Prostate gland (tissue), 2 donors: ENCODE measurements at regions not wholly inside any gene's neighbourhood (a gene's known extent, or its start where the extent isn't known, plus 50 kb on each side); places are given as distances from the start of the nearest gene placed in this dataset.
A peak's percentile ranks its signal among the peaks of the same experiment; 100 is the strongest.

ENCODE experiments used
- DNase-seq: peaks from one replicate; pipeline ENCODE4 v3.0.0-alpha.2; 2019; ENCODE audit warnings: low spot score
- H3K27ac ChIP-seq, 2 donors: fragments of 200-600 bp; sonication (generic); 2 replicates each; pipeline ENCODE4 v1.5.1; 2017 to 2019
- H3K27me3 ChIP-seq: fragments of 200-600 bp; sonication (generic); replicated peaks from 2 replicates; pipeline ENCODE4 v1.5.1; 2019; ENCODE audit not compliant: insufficient read depth
- H3K36me3 ChIP-seq, 2 donors: fragments of 200-600 bp; sonication (generic); 1 replicate in 1 of 2; 2 replicates in 1 of 2; pipeline versions ENCODE4 v1.5.1 to v1.8.1; 2017 to 2019
- H3K4me1 ChIP-seq: fragments of 200-600 bp; sonication (generic); replicated peaks from 2 replicates; pipeline ENCODE4 v1.5.1; 2019
- H3K4me3 ChIP-seq, 2 donors: fragments of 200-600 bp; sonication (generic); 2 replicates each; pipeline ENCODE4 v1.5.1; 2017 to 2019
- H3K9me3 ChIP-seq: fragments of 200-600 bp; sonication (generic); 2 replicates; pipeline ENCODE4 v1.5.1; 2017
- POLR2A ChIP-seq: fragments of 450-650 bp; IDR thresholded peaks from one replicate; pipeline ENCODE4 v1.6.1; 2016; ENCODE audit warnings: antibody characterized with exemption, mild to moderate bottlenecking
- POLR2AphosphoS5 ChIP-seq: sonication (generic); formaldehyde crosslinking; IDR thresholded peaks from one replicate; pipeline ENCODE4 v1.6.1; 2017; ENCODE audit warnings: antibody characterized with exemption
- WGBS: methylation state at CpG from one replicate; pipeline ENCODE4 v1.1.5; 2018; 5-methylcytosine and 5-hydroxymethylcytosine counted together
- intact Hi-C: fragments of 100-400 bp; cut with DNase I; formaldehyde crosslinking; loops from one replicate; pipeline ENCODE4 v1.14.2; 2022
- TF ChIP-seq, protein P1 (sequence below), 4 experiments: fragments of 200-600 bp in 2 of 4; fragments of 450-650 bp in 2 of 4; sonication (generic) in 2 of 4; IDR thresholded peaks; 1 replicate in 3 of 4; 2 replicates in 1 of 4; pipeline ENCODE4 v1.5.1; 2016 to 2019; ENCODE audit warnings: antibody characterized with exemption in 4 of 4, mild to moderate bottlenecking in 2 of 4, moderate library complexity in 2 of 4

DNA sequence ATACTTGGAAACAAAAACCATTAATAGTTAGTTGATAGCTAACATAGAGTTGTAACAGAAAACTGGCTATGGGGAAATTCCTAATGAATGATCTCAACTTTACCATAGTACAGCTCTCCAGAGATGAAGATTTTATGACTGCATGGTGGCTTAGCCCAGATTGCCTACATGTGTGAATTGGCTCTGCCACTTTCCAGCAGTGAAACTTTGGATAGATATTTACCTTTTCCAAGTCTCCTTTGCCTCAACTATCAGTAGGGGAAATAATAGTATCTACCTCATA, 161.1 kb downstream of the LACC1 start:
- no peaks in the 10 kb centered on the region for H3K9me3 ChIP-seq
- H3K27me3 ChIP-seq, result no peaks in the 10 kb centered on the region
- H3K4me3 ChIP-seq, result no peak overlapping the region
- DNase-seq, result no peak
- no peak overlapping the region for H3K27ac ChIP-seq
- TF ChIP-seq POLR2AphosphoS5 (no peak), POLR2A (no peak)
- TF ChIP-seq, protein P1, sequence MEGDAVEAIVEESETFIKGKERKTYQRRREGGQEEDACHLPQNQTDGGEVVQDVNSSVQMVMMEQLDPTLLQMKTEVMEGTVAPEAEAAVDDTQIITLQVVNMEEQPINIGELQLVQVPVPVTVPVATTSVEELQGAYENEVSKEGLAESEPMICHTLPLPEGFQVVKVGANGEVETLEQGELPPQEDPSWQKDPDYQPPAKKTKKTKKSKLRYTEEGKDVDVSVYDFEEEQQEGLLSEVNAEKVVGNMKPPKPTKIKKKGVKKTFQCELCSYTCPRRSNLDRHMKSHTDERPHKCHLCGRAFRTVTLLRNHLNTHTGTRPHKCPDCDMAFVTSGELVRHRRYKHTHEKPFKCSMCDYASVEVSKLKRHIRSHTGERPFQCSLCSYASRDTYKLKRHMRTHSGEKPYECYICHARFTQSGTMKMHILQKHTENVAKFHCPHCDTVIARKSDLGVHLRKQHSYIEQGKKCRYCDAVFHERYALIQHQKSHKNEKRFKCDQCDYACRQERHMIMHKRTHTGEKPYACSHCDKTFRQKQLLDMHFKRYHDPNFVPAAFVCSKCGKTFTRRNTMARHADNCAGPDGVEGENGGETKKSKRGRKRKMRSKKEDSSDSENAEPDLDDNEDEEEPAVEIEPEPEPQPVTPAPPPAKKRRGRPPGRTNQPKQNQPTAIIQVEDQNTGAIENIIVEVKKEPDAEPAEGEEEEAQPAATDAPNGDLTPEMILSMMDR (IDR thresholded peaks at IDR 0.05), result no peak
- no peaks in the 10 kb centered on the region for H3K4me1 ChIP-seq
- no peaks in the 10 kb centered on the region for H3K36me3 ChIP-seq
- intact Hi-C loops, result no loop called here

DNA sequence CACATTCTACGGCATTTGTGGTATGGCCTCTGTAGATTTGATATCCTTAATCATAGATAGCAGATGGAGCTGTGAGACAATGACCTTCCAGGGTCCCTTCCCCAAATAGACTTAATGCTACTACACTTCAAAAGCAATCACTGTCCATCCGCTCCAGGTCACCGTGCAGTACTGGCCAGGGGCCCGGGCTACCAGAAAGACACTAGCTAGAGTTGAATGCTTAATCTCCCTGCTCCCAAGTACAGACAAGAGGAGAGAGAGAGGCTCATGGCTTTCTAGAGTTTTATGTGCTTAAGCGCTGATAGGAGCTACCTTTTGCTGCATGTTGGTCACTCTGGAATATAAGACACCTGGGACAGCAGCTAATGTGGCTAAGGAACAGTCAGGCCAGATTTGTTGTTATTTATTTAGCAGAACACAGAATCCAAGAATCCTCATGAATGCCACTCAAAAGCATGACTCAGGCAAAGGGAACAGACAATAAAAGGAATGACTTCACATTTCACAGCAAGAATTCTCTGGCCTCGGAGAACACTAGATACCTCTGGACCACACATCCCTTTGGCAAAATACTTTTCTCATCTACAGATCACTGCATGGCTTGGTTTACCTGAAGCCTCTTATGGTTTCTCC, 165.0 kb downstream of the LACC1 start:
- Histone ChIP-seq H3K4me1 (no peaks in the 10 kb centered on the region), H3K27ac (no peak overlapping the region), H3K36me3 (no peaks in the 10 kb centered on the region), H3K4me3 (no peak overlapping the region), H3K27me3 (no peaks in the 10 kb centered on the region), H3K9me3 (no peaks in the 10 kb centered on the region)
- TF ChIP-seq, protein P1 (IDR thresholded peaks at IDR 0.05), result no peak
- TF ChIP-seq POLR2AphosphoS5, result peak; percentile 9
- TF ChIP-seq POLR2A, result no peak
- intact Hi-C loops, result no loop called here
- no peak for DNase-seq
- 72% methylated on average over 6 of the region's 6 CpGs for WGBS

DNA sequence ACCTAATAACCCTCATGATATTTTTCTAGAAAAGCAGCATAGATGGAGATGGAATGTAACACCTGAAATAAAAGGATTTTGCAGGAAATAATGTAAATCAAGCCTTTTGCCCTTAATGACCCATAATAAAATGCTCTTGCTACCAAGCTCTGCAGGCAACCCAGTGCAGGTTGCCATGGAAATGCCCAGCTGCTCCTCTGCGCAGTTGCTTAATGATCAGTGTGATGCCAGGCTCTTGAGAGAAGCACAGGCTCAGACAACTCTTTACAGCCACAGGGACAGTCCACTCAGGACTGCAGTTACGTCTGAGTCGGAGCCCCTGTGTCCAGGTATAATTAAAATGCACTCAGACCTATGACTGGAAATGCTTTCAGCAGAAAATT, 165.5 kb downstream of the LACC1 start:
- intact Hi-C loops, result no loop called here
- Histone ChIP-seq H3K27ac (no peak overlapping the region), H3K4me1 (no peaks in the 10 kb centered on the region), H3K36me3 (no peaks in the 10 kb centered on the region), H3K9me3 (no peaks in the 10 kb centered on the region), H3K27me3 (no peaks in the 10 kb centered on the region), H3K4me3 (no peak overlapping the region)
- TF ChIP-seq POLR2AphosphoS5, result no peak
- TF ChIP-seq POLR2A, result no peak
- TF ChIP-seq, protein P1 (IDR thresholded peaks at IDR 0.05), result no peak
- DNase-seq, result no peak
- 92% methylated on average over 3 of the region's 3 CpGs for whole genome bisulfite sequencing

DNA sequence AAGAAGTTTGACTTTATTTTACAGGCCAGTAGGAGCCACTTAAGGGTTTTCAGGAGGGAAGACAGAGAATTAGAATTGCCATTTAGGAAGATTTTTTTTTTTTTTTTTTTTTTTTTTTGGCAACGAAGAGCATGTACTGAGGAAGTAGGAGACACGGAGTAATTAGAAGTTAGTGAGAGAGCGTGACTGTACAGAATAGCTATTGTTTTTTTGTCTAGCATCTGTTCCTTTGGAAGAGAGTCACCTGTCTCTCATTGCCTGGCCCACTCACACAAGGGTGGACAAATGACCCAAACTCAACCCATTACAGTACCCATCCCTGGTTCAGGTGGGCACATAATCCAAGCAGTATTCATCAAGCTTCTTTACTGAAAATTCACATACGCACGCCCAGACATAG, 166.7 kb downstream of the LACC1 start:
- H3K27ac ChIP-seq, result no peak overlapping the region
- H3K36me3 ChIP-seq, result no peaks in the 10 kb centered on the region
- no peaks in the 10 kb centered on the region for H3K27me3 ChIP-seq
- intact Hi-C loops, result no loop called here
- no peak for DNase-seq
- no peak overlapping the region for H3K4me3 ChIP-seq
- no peaks in the 10 kb centered on the region for H3K4me1 ChIP-seq
- 69% methylated on average over 5 of the region's 5 CpGs for WGBS
- no peaks in the 10 kb centered on the region for H3K9me3 ChIP-seq
- TF ChIP-seq POLR2AphosphoS5, result no peak
- TF ChIP-seq, protein P1 (IDR thresholded peaks at IDR 0.05), result no peak
- TF ChIP-seq POLR2A, result no peak

DNA sequence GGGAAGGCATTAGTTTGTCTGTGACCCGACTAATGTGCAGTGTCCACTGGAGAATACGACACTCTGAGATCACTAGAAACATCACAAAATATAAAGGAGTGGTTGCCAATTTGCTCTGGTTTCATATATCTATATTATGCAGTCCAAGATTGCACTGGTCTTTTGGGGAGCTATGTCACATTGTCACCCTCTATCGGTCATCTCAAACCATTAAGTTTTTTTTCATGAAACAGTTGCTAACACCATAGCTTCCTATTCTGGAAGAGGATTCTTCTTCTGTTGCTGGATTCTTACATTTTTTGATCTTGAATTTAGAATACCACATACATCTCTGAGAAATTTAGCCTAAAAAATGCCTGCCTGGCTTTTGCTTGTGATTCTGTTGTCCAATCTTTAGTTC, 168.6 kb downstream of the LACC1 start:
- 94% methylated on average over 3 of the region's 3 CpGs for WGBS
- Histone ChIP-seq H3K27me3 (no peaks in the 10 kb centered on the region), H3K27ac (no peak overlapping the region), H3K4me3 (no peak overlapping the region), H3K4me1 (no peaks in the 10 kb centered on the region), H3K36me3 (no peaks in the 10 kb centered on the region), H3K9me3 (no peaks in the 10 kb centered on the region)
- TF ChIP-seq POLR2AphosphoS5 (no peak), POLR2A (no peak)
- TF ChIP-seq, protein P1 (IDR thresholded peaks at IDR 0.05), result no peak
- DNase-seq, result no peak
- intact Hi-C loops, result no loop called here
